Panc1 (cell line): ENCODE measurements at regions not wholly inside any gene's neighbourhood (a gene's known extent, or its start where the extent isn't known, plus 50 kb on each side); places are given as distances from the start of the nearest gene placed in this dataset.

ENCODE experiments used
- ATAC-seq: fragments of 200-7000 bp; cut with Tn5 transposase; 2 replicates; pipeline ENCODE4 v1.9.1; 2020; ENCODE audit warnings: mild to moderate bottlenecking, moderate library complexity
- BruUV-seq: library from RNA; stranded (reverse); fragments of 400-500 nt; replicated peaks from 2 replicates; lab custom pipeline; 2021; lab: Mats Ljungman, UMichigan
- CTCF ChIA-PET: fragments of 300-600 bp; sonication (Branson Sonifier 250); formaldehyde crosslinking; loops from one replicate; lab custom pipeline; 2022; ENCODE audit warnings: antibody characterized with exemption; lab: Charles Lee
- POLR2A ChIA-PET: fragments of 300-600 bp; sonication (Branson Sonifier 250); formaldehyde crosslinking; loops from one replicate; lab custom pipeline; 2022; ENCODE audit warnings: antibody characterized with exemption; lab: Charles Lee
- DNase-seq: peaks from one replicate; pipeline ENCODE4 v3.0.0-alpha.2; 2010; ENCODE audit warnings: low read depth, low spot score
- H3K27ac ChIP-seq: 2 replicates; pipeline ENCODE4 v1.5.1; 2011; ENCODE audit warnings: mild to moderate bottlenecking, low read length, inconsistent platforms
- H3K27me3 ChIP-seq: fragments of 200-500 bp; sonication (Bioruptor generic); 2 replicates; pipeline ENCODE4 v1.6.0; 2014; ENCODE audit warnings: low read length, inconsistent platforms; ENCODE audit not compliant: control insufficient read depth, insufficient read depth
- H3K36me3 ChIP-seq: fragments of 200-500 bp; sonication (Bioruptor generic); 2 replicates; pipeline ENCODE4 v1.5.1; 2014; ENCODE audit warnings: inconsistent platforms, mild to moderate bottlenecking, low read length, moderate library complexity; ENCODE audit not compliant: control insufficient read depth, insufficient read depth
- H3K4me1 ChIP-seq: 2 replicates; pipeline ENCODE4 v1.5.1; 2011; ENCODE audit warnings: inconsistent platforms, mild to moderate bottlenecking, low read length, moderate library complexity; ENCODE audit not compliant: control insufficient read depth, insufficient read depth
- H3K4me3 ChIP-seq, 2 experiments: 2 replicates each; pipeline ENCODE4 v1.5.1; 2011 to 2012; ENCODE audit warnings: low read depth in 2 of 2, low read length in 2 of 2, mild to moderate bottlenecking in 2 of 2, inconsistent platforms in 1 of 2, moderate library complexity in 1 of 2
- H3K9me3 ChIP-seq: fragments of 200-500 bp; sonication (Bioruptor generic); 2 replicates; pipeline ENCODE4 v1.5.1; 2014; ENCODE audit warnings: low read depth, mild to moderate bottlenecking, inconsistent platforms, low read length, moderate library complexity; ENCODE audit not compliant: control insufficient read depth, insufficient read depth
- CTCF ChIP-seq: fragments of 450-650 bp; IDR thresholded peaks from 2 replicates; pipeline ENCODE4 v1.5.1; 2017; ENCODE audit warnings: mild to moderate bottlenecking
- POLR2AphosphoS5 ChIP-seq: IDR thresholded peaks from 2 replicates; pipeline ENCODE4 v1.6.1; 2012; ENCODE audit warnings: mild to moderate bottlenecking, low read depth, low read length, moderate library complexity
- REST ChIP-seq, 2 experiments: IDR thresholded peaks; 2 replicates each; pipeline ENCODE4 v1.6.1; 2011 to 2012; ENCODE audit warnings: low read depth in 2 of 2, control low read depth in 1 of 2, low read length in 1 of 2, mild to moderate bottlenecking in 1 of 2, moderate library complexity in 1 of 2; ENCODE audit not compliant: insufficient read depth in 1 of 2
- SIN3A ChIP-seq: IDR thresholded peaks from 2 replicates; pipeline ENCODE4 v1.6.1; 2012; ENCODE audit warnings: low read depth, mild to moderate bottlenecking, low read length, moderate library complexity, borderline replicate concordance; ENCODE audit not compliant: insufficient read depth
- TCF7L2 ChIP-seq: IDR thresholded peaks from 2 replicates; pipeline ENCODE4 v1.6.1; 2011; ENCODE audit warnings: mild to moderate bottlenecking, low read depth, low read length, inconsistent platforms
- in situ Hi-C: cut with HindIII; loops from 2 replicates; pipeline ENCODE4 v1.10.0; 2016; ENCODE audit warnings: low sequenced_read_pairs, low pct_unique_long_range_greater_than_20kb
- intact Hi-C: fragments of 100-400 bp; cut with micrococcal nuclease; formaldehyde crosslinking; loops from one replicate; pipeline ENCODE4 v1.10.0; 2022; ENCODE audit not compliant: unreplicated experiment

- ChIA-PET POLR2A (no interaction called here), CTCF (no interaction called here)
- intact Hi-C loops (no loop called here), in situ Hi-C loops (no loop called here)
- H3K4me3 ChIP-seq: no peak overlapping the region
- H3K27me3 ChIP-seq: no peaks in the 10 kb centered on the region
- no peaks in the 10 kb centered on the region for H3K36me3 ChIP-seq
- no peaks in the 10 kb centered on the region for H3K9me3 ChIP-seq
- no peak for ATAC-seq
- TF ChIP-seq SIN3A (no peak), CTCF (no peak), POLR2AphosphoS5 (no peak), REST (IDR thresholded peaks at IDR 0.05; ENCODE audit: insufficient read depth in 1 of 2, low read depth in 2 of 2, low read length in 1 of 2) (no peak), TCF7L2 (no peak)
- DNase-seq: no peak
- H3K27ac ChIP-seq: no peak overlapping the region
- BruUV-seq: no TSS peak
- H3K4me1 ChIP-seq: no peaks in the 10 kb centered on the region
Measured at GRCh38 chr9:20271723-20272122, 350.6 kb downstream of the MLLT3 start.

- in situ Hi-C loops (no loop called here), intact Hi-C loops (no loop called here)
- no peaks in the 10 kb centered on the region for H3K27me3 ChIP-seq
- no peak for ATAC-seq
- H3K27ac ChIP-seq: no peak overlapping the region
- CTCF ChIA-PET: no interaction called here
- POLR2A ChIA-PET: no interaction called here
- H3K36me3 ChIP-seq: no peaks in the 10 kb centered on the region
- H3K9me3 ChIP-seq: no peaks in the 10 kb centered on the region
- H3K4me1 ChIP-seq: no peaks in the 10 kb centered on the region
- no TSS peak for BruUV-seq
- no peak for TF ChIP-seq SIN3A
- TF ChIP-seq POLR2AphosphoS5: no peak
- TF ChIP-seq CTCF: no peak
- TF ChIP-seq TCF7L2: no peak
- no peak overlapping the region for H3K4me3 ChIP-seq
- DNase-seq: no peak
Measured at GRCh38 chr9:20271096-20271495, 351.2 kb downstream of the MLLT3 start.
